CD4-positive, alpha-beta memory T cell (primary cell): ENCODE measurements at regions not wholly inside any gene's neighbourhood (a gene's known extent, or its start where the extent isn't known, plus 50 kb on each side); places are given as distances from the start of the nearest gene placed in this dataset.

ENCODE experiments used
- CTCF ChIA-PET: fragments of 350-600 bp; sonication (Branson Sonifier 250); formaldehyde crosslinking; loops from one replicate; lab custom pipeline; 2021; ENCODE audit warnings: inconsistent platforms; ENCODE audit not compliant: partially characterized antibody; lab: Charles Lee
- POLR2A ChIA-PET: fragments of 350-600 bp; sonication (Branson Sonifier 250); formaldehyde crosslinking; loops from one replicate; lab custom pipeline; 2021; ENCODE audit not compliant: partially characterized antibody; lab: Charles Lee
- DNase-seq, 5 donors: peaks; one replicate each; pipeline versions ENCODE4 v3.0.0 to v3.0.0-alpha.2; 2020 to 2022; ENCODE audit warnings: mixed read lengths in 1 of 5
- H3K27ac ChIP-seq: one replicate; pipeline ENCODE4 v1.7.0; 2013; ENCODE audit warnings: low read depth, low read length
- H3K27me3 ChIP-seq: 2 replicates; pipeline ENCODE4 v1.7.0; 2013; ENCODE audit warnings: mild to moderate bottlenecking, low read length, moderate library complexity; ENCODE audit not compliant: insufficient read depth
- H3K36me3 ChIP-seq: 2 replicates; pipeline ENCODE4 v1.7.0; 2013; ENCODE audit warnings: mild to moderate bottlenecking, low read length, moderate library complexity; ENCODE audit not compliant: insufficient read depth
- H3K4me1 ChIP-seq: 2 replicates; pipeline ENCODE4 v1.7.0; 2013; ENCODE audit warnings: mild to moderate bottlenecking, low read length, moderate library complexity; ENCODE audit not compliant: insufficient read depth
- H3K4me3 ChIP-seq, 2 donors: one replicate each; pipeline ENCODE4 v1.7.0; 2013; ENCODE audit warnings: low read length in 2 of 2, mild to moderate bottlenecking in 1 of 2
- H3K9me3 ChIP-seq, 2 donors: one replicate each; pipeline ENCODE4 v1.7.0; 2013; ENCODE audit warnings: low read length in 2 of 2, control low read depth in 1 of 2; ENCODE audit not compliant: control insufficient read depth in 1 of 2
- H3K27ac Mint-ChIP-seq, 7 donors: one replicate each; pipeline ENCODE4 v1.8.0; 2020 to 2021; ENCODE audit warnings: mixed read lengths in 7 of 7, mild to moderate bottlenecking in 6 of 7, inconsistent platforms in 3 of 7, moderate library complexity in 3 of 7
- H3K27me3 Mint-ChIP-seq, 2 donors: one replicate each; pipeline ENCODE4 v1.8.0; 2020 to 2021; ENCODE audit warnings: mixed read lengths in 2 of 2
- H3K36me3 Mint-ChIP-seq, 2 donors: one replicate each; pipeline ENCODE4 v1.8.0; 2020 to 2021; ENCODE audit warnings: mixed read lengths in 2 of 2, inconsistent platforms in 1 of 2, mild to moderate bottlenecking in 1 of 2
- H3K4me1 Mint-ChIP-seq, 4 donors: one replicate each; pipeline ENCODE4 v1.8.0; 2020 to 2021; ENCODE audit warnings: mixed read lengths in 4 of 4, mild to moderate bottlenecking in 1 of 4
- H3K4me3 Mint-ChIP-seq, 8 donors: one replicate each; pipeline ENCODE4 v1.8.0; 2020 to 2021; ENCODE audit warnings: mixed read lengths in 8 of 8, mild to moderate bottlenecking in 7 of 8, moderate library complexity in 6 of 8, inconsistent platforms in 3 of 8
- H3K9me3 Mint-ChIP-seq, 8 donors: one replicate each; pipeline ENCODE4 v1.8.0; 2020 to 2021; ENCODE audit warnings: mixed read lengths in 8 of 8, mild to moderate bottlenecking in 5 of 8, inconsistent platforms in 3 of 8, moderate library complexity in 1 of 8
- intact Hi-C: fragments of 100-400 bp; cut with micrococcal nuclease; formaldehyde crosslinking; loops from one replicate; pipeline ENCODE4 v1.15.1; 2023

- no peaks in the 10 kb centered on the region for H3K36me3 ChIP-seq
- H3K4me3 Mint-ChIP-seq, result no peak overlapping the region
- no peaks in the 10 kb centered on the region for H3K9me3 Mint-ChIP-seq
- H3K27me3 Mint-ChIP-seq, result peaks cover 3 to 4% of the 10 kb centered on the region in 2 donors
- H3K36me3 Mint-ChIP-seq, result no peaks in the 10 kb centered on the region
- no peaks in the 10 kb centered on the region for H3K9me3 ChIP-seq
- H3K4me3 ChIP-seq, result no peak overlapping the region
- no peak overlapping the region for H3K27ac Mint-ChIP-seq
- ChIA-PET CTCF (no interaction called here), POLR2A (no interaction called here)
- no peaks in the 10 kb centered on the region for H3K4me1 Mint-ChIP-seq
- no peaks in the 10 kb centered on the region for H3K4me1 ChIP-seq
- H3K27ac ChIP-seq, result no peak overlapping the region
- intact Hi-C loops, result no loop called here
- H3K27me3 ChIP-seq, result no peaks in the 10 kb centered on the region
- DNase-seq, result no peak
Measured at GRCh38 chr3:11089931-11090330, 64.4 kb upstream of the HRH1 start.

- H3K27me3 Mint-ChIP-seq, result peaks cover 1 to 4% of the 10 kb centered on the region in 2 donors
- Histone ChIP-seq H3K4me1 (no peaks in the 10 kb centered on the region), H3K9me3 (no peaks in the 10 kb centered on the region), H3K4me3 (no peak overlapping the region), H3K27me3 (no peaks in the 10 kb centered on the region), H3K27ac (no peak overlapping the region), H3K36me3 (no peaks in the 10 kb centered on the region)
- no peaks in the 10 kb centered on the region for H3K9me3 Mint-ChIP-seq
- H3K36me3 Mint-ChIP-seq, result no peaks in the 10 kb centered on the region
- H3K4me3 Mint-ChIP-seq, result no peak overlapping the region
- no peaks in the 10 kb centered on the region for H3K4me1 Mint-ChIP-seq
- CTCF ChIA-PET, result no interaction called here
- POLR2A ChIA-PET, result no interaction called here
- H3K27ac Mint-ChIP-seq, result no peak overlapping the region
- intact Hi-C loops, result no loop called here
- DNase-seq, result no peak
Measured at GRCh38 chr3:11090551-11090950, 63.7 kb upstream of the HRH1 start.

- CTCF ChIA-PET, result no interaction called here
- H3K27me3 Mint-ChIP-seq, result peaks cover 1 to 2% of the 10 kb centered on the region in 2 donors
- H3K4me1 ChIP-seq, result peaks cover under 1% of the 10 kb centered on the region
- no peaks in the 10 kb centered on the region for H3K36me3 ChIP-seq
- H3K4me3 Mint-ChIP-seq, result no peak overlapping the region
- intact Hi-C loops, result no loop called here
- POLR2A ChIA-PET, result no interaction called here
- no peaks in the 10 kb centered on the region for H3K9me3 Mint-ChIP-seq
- no peak for DNase-seq
- H3K9me3 ChIP-seq, result no peaks in the 10 kb centered on the region
- H3K27me3 ChIP-seq, result no peaks in the 10 kb centered on the region
- H3K4me3 ChIP-seq, result no peak overlapping the region
- H3K27ac Mint-ChIP-seq, result no peak overlapping the region
- H3K27ac ChIP-seq, result no peak overlapping the region
- no peaks in the 10 kb centered on the region for H3K4me1 Mint-ChIP-seq
- no peaks in the 10 kb centered on the region for H3K36me3 Mint-ChIP-seq
Measured at GRCh38 chr3:11091088-11091590, 63.2 kb upstream of the HRH1 start.

- CTCF ChIA-PET, result no interaction called here
Measured at GRCh38 chr3:11091791-11092190, 62.5 kb upstream of the HRH1 start.

GRCh38 chr3:11093823-11094340, 60.4 kb upstream of the HRH1 start:
- Histone ChIP-seq H3K36me3 (no peaks in the 10 kb centered on the region), H3K27ac (no peak overlapping the region), H3K27me3 (no peaks in the 10 kb centered on the region), H3K4me3 (no peak overlapping the region), H3K9me3 (no peaks in the 10 kb centered on the region), H3K4me1 (peaks cover 12% of the 10 kb centered on the region)
- Mint-ChIP-seq H3K4me3 (no peak overlapping the region), H3K27ac (no peak overlapping the region), H3K36me3 (no peaks in the 10 kb centered on the region), H3K27me3 (peaks cover 3 to 4% of the 10 kb centered on the region in 2 donors), H3K4me1 (peaks cover 0 to 10% (median 1%) of the 10 kb centered on the region in 4 donors), H3K9me3 (no peaks in the 10 kb centered on the region)
- CTCF ChIA-PET, result no interaction called here
- no peak for DNase-seq
- intact Hi-C loops, result no loop called here
- POLR2A ChIA-PET, result no interaction called here

More at GRCh38 chr3:11091791-11092190, 62.5 kb upstream of the HRH1 start:
- Histone ChIP-seq H3K4me3 (no peak overlapping the region), H3K27me3 (no peaks in the 10 kb centered on the region), H3K4me1 (peaks cover 7% of the 10 kb centered on the region), H3K36me3 (no peaks in the 10 kb centered on the region), H3K9me3 (no peaks in the 10 kb centered on the region), H3K27ac (no peak overlapping the region)
- Mint-ChIP-seq H3K9me3 (no peaks in the 10 kb centered on the region), H3K4me1 (peaks cover 0 to 5% (median 0%) of the 10 kb centered on the region in 4 donors), H3K4me3 (no peak overlapping the region), H3K27me3 (peaks cover 1 to 2% of the 10 kb centered on the region in 2 donors), H3K27ac (no peak overlapping the region), H3K36me3 (no peaks in the 10 kb centered on the region)
- no peak for DNase-seq
- intact Hi-C loops, result no loop called here
- POLR2A ChIA-PET, result no interaction called here

GRCh38 chr3:11095932-11096265, 58.4 kb upstream of the HRH1 start:
- peaks cover 0 to 10% (median 1%) of the 10 kb centered on the region in 4 donors for H3K4me1 Mint-ChIP-seq
- Histone ChIP-seq H3K4me3 (no peak overlapping the region), H3K9me3 (no peaks in the 10 kb centered on the region), H3K4me1 (peaks cover 12% of the 10 kb centered on the region), H3K27ac (no peak overlapping the region), H3K27me3 (no peaks in the 10 kb centered on the region), H3K36me3 (no peaks in the 10 kb centered on the region)
- ChIA-PET CTCF (interaction anchor here (1.5 kb wide), 1 partner anchor 21 kb away, joined by 3 read pairs; no protein-coding TSS in a partner anchor), POLR2A (no interaction called here)
- H3K9me3 Mint-ChIP-seq, result peaks cover 0 to 1% (median 0%) of the 10 kb centered on the region in 8 donors
- intact Hi-C loops, result no loop called here
- H3K36me3 Mint-ChIP-seq, result no peaks in the 10 kb centered on the region
- H3K4me3 Mint-ChIP-seq, result peak overlapping the region in 1 of 8 donors; percentile 43
- H3K27me3 Mint-ChIP-seq, result peaks cover 2 to 3% of the 10 kb centered on the region in 2 donors
- DNase-seq, result no peak
- H3K27ac Mint-ChIP-seq, result no peak overlapping the region

- Histone ChIP-seq H3K4me3 (no peak overlapping the region), H3K27me3 (no peaks in the 10 kb centered on the region), H3K36me3 (no peaks in the 10 kb centered on the region), H3K9me3 (no peaks in the 10 kb centered on the region), H3K27ac (no peak overlapping the region), H3K4me1 (peaks cover 12% of the 10 kb centered on the region)
- Mint-ChIP-seq H3K27ac (no peak overlapping the region), H3K36me3 (no peaks in the 10 kb centered on the region), H3K4me1 (peaks cover 0 to 10% (median 1%) of the 10 kb centered on the region in 4 donors), H3K4me3 (peak overlapping the region in 4 of 8 donors; percentile 10 to 52 (median 40)), H3K27me3 (peaks cover 2 to 3% of the 10 kb centered on the region in 2 donors), H3K9me3 (peaks cover 0 to 3% (median 0%) of the 10 kb centered on the region in 8 donors)
- ChIA-PET POLR2A (no interaction called here), CTCF (interaction anchor here (1.5 kb wide), 1 partner anchor 21 kb away, joined by 3 read pairs; no protein-coding TSS in a partner anchor)
- intact Hi-C loops, result no loop called here
- no peak for DNase-seq
Measured at GRCh38 chr3:11096266-11097139, 57.8 kb upstream of the HRH1 start.
